Erythroblast (primary cell): ENCODE measurements at regions not wholly inside any gene's neighbourhood (a gene's known extent, or its start where the extent isn't known, plus 50 kb on each side); places are given as distances from the start of the nearest gene placed in this dataset.

Source experiments
- GATA1 ChIP-seq: IDR thresholded peaks from 2 replicates; pipeline ENCODE4 v1.6.1; 2011; ENCODE audit warnings: low read depth, mild to moderate bottlenecking, control low read depth, low read length, moderate library complexity
- POLR2A ChIP-seq: IDR thresholded peaks from 2 replicates; pipeline ENCODE4 v1.6.1; 2011; ENCODE audit warnings: mild to moderate bottlenecking, low read length

- TF ChIP-seq POLR2A: no peak
- no peak for TF ChIP-seq GATA1
These were observed 849.6 kb upstream of the POU3F4 start for GRCh38 chrX:82658492-82658891.
